B cell (primary cell): ENCODE measurements at regions not wholly inside any gene's neighbourhood (a gene's known extent, or its start where the extent isn't known, plus 50 kb on each side); places are given as distances from the start of the nearest gene placed in this dataset.

ENCODE experiments used
- ATAC-seq: fragments of 200-7000 bp; cut with Tn5 transposase; one replicate; pipeline ENCODE4 v1.10.0; 2021; ENCODE audit warnings: low read depth, mild to moderate bottlenecking, moderate number of reproducible peaks, moderate library complexity
- CTCF ChIA-PET: fragments of 350-600 bp; sonication (Branson Sonifier 250); formaldehyde crosslinking; loops from one replicate; lab custom pipeline; 2021; ENCODE audit warnings: antibody characterized with exemption, inconsistent platforms; lab: Charles Lee
- POLR2A ChIA-PET: fragments of 350-600 bp; sonication (Branson Sonifier 250); formaldehyde crosslinking; loops from one replicate; lab custom pipeline; 2021; ENCODE audit warnings: antibody characterized with exemption; lab: Charles Lee
- DNase-seq: peaks from one replicate; pipeline ENCODE4 v3.0.0; 2013
- H2AFZ ChIP-seq: 2 replicates; pipeline ENCODE4 v1.6.1; 2012; ENCODE audit warnings: mild to moderate bottlenecking, low read depth, low read length; ENCODE audit not compliant: insufficient read depth, poor library complexity, severe bottlenecking
- H3K27ac ChIP-seq, 2 donors: 1 replicate in 1 of 2; 2 replicates in 1 of 2; pipeline ENCODE4 v1.5.1; 2012 to 2013; ENCODE audit warnings: low read length in 2 of 2, mild to moderate bottlenecking in 2 of 2, moderate library complexity in 1 of 2
- H3K27me3 ChIP-seq, 4 experiments: fragments of 200-600 bp in 1 of 4; sonication (generic) in 1 of 4; replicated peaks in 1 of 4; 1 replicate in 2 of 4; 2 replicates in 2 of 4; pipeline versions ENCODE4 v1.6.1 to v1.7.0; 2013 to 2016; ENCODE audit warnings: low read length in 3 of 4, mild to moderate bottlenecking in 2 of 4, mixed read lengths in 1 of 4, moderate library complexity in 1 of 4; ENCODE audit not compliant: insufficient read depth in 4 of 4, control insufficient read depth in 3 of 4; ENCODE audit errors: control extremely low read depth in 1 of 4
- H3K36me3 ChIP-seq, 2 experiments: replicated peaks in 1 of 2; 1 replicate in 1 of 2; 2 replicates in 1 of 2; pipeline versions ENCODE4 v1.6.1 to v1.7.1; 2013; ENCODE audit warnings: low read length in 1 of 2; ENCODE audit not compliant: insufficient read depth in 2 of 2, control insufficient read depth in 1 of 2; ENCODE audit errors: control extremely low read depth in 1 of 2, extremely low read depth in 1 of 2
- H3K4me1 ChIP-seq, 2 donors: fragments of 200-600 bp in 1 of 2; sonication (generic) in 1 of 2; 1 replicate in 1 of 2; 2 replicates in 1 of 2; pipeline versions ENCODE4 v1.5.1 to v1.6.1; 2013 to 2017; ENCODE audit warnings: low read length in 2 of 2; ENCODE audit not compliant: control insufficient read depth in 2 of 2, insufficient read depth in 2 of 2
- H3K4me2 ChIP-seq: replicated peaks from 2 replicates; pipeline ENCODE3; 2012; ENCODE audit warnings: mild to moderate bottlenecking, low read depth, low read length; ENCODE audit not compliant: poor library complexity, severe bottlenecking
- H3K4me3 ChIP-seq, 5 experiments: fragments of 200-600 bp in 1 of 5; sonication (generic) in 1 of 5; 1 replicate in 3 of 5; 2 replicates in 2 of 5; pipeline versions ENCODE4 v1.5.1 to v1.7.0; 2011 to 2016; ENCODE audit warnings: low read length in 4 of 5, mild to moderate bottlenecking in 4 of 5, low read depth in 2 of 5, control low read depth in 1 of 5, moderate library complexity in 1 of 5; ENCODE audit not compliant: insufficient read depth in 1 of 5; ENCODE audit errors: control extremely low read depth in 1 of 5, extremely low read depth in 1 of 5
- H3K79me2 ChIP-seq: fragments of 200-600 bp; sonication (generic); one replicate; pipeline ENCODE4 v1.6.0; 2016; ENCODE audit warnings: low read length; ENCODE audit not compliant: control insufficient read depth, insufficient read depth
- H3K9ac ChIP-seq: fragments of 200-600 bp; sonication (generic); 2 replicates; pipeline ENCODE4 v1.6.1; 2017; ENCODE audit warnings: mild to moderate bottlenecking, low read length, moderate library complexity
- H3K9me3 ChIP-seq, 3 donors: one replicate each; pipeline versions ENCODE4 v1.6.1 to v1.7.1; 2013; ENCODE audit warnings: low read length in 2 of 3; ENCODE audit not compliant: control insufficient read depth in 2 of 3, insufficient read depth in 1 of 3; ENCODE audit errors: control extremely low read depth in 1 of 3
- H4K20me1 ChIP-seq: 2 replicates; pipeline ENCODE4 v1.6.0; 2012; ENCODE audit warnings: mild to moderate bottlenecking, low read length; ENCODE audit not compliant: insufficient read depth, control insufficient read depth, poor library complexity, severe bottlenecking
- H3K27ac Mint-ChIP-seq: one replicate; pipeline ENCODE4 v1.8.0; 2021; ENCODE audit warnings: mixed read lengths
- H3K27me3 Mint-ChIP-seq: one replicate; pipeline ENCODE4 v1.8.0; 2021; ENCODE audit warnings: mixed read lengths
- H3K4me1 Mint-ChIP-seq: one replicate; pipeline ENCODE4 v1.8.0; 2021; ENCODE audit warnings: mixed read lengths
- H3K4me3 Mint-ChIP-seq: one replicate; pipeline ENCODE4 v1.8.0; 2021; ENCODE audit warnings: mixed read lengths
- H3K9me3 Mint-ChIP-seq: one replicate; pipeline ENCODE4 v1.8.0; 2022; ENCODE audit warnings: mixed read lengths; ENCODE audit not compliant: insufficient read depth
- CTCF ChIP-seq: fragments of 200-600 bp; IDR thresholded peaks from one replicate; pipeline ENCODE4 v1.8.0; 2022; ENCODE audit warnings: antibody characterized with exemption, mild to moderate bottlenecking
- EZH2 ChIP-seq: IDR thresholded peaks from 2 replicates; pipeline ENCODE4 v1.6.1; 2012; ENCODE audit warnings: borderline replicate concordance, low read depth, mild to moderate bottlenecking, moderate library complexity, low read length; ENCODE audit not compliant: insufficient read depth, poor library complexity, severe bottlenecking
- WGBS: methylation state at CpG from one replicate; pipeline ENCODE4 v1.1.5; 2013; ENCODE audit warnings: missing lambda C conversion rate; ENCODE audit not compliant: insufficient coverage; 5-methylcytosine and 5-hydroxymethylcytosine counted together
- intact Hi-C: fragments of 100-400 bp; cut with micrococcal nuclease; formaldehyde crosslinking; loops from one replicate; pipeline ENCODE4 v1.10.0; 2022

- no peak overlapping the region for H3K4me3 Mint-ChIP-seq
- ChIA-PET POLR2A (no interaction called here), CTCF (no interaction called here)
- no peak overlapping the region for H3K4me3 ChIP-seq
- DNase-seq, result no peak
- no peak overlapping the region for H2AFZ ChIP-seq
- H3K9ac ChIP-seq, result no peak overlapping the region
- H3K4me2 ChIP-seq, result no peak overlapping the region
- no peaks in the 10 kb centered on the region for H4K20me1 ChIP-seq
- no peaks in the 10 kb centered on the region for H3K4me1 Mint-ChIP-seq
- 70% methylated on average over 4 of the region's 4 CpGs for WGBS
- intact Hi-C loops, result no loop called here
- no peaks in the 10 kb centered on the region for H3K9me3 Mint-ChIP-seq
- H3K36me3 ChIP-seq, result no peaks in the 10 kb centered on the region
- no peak overlapping the region for H3K27ac ChIP-seq
- H3K27ac Mint-ChIP-seq, result no peak overlapping the region
- no peak for TF ChIP-seq CTCF
- no peak for TF ChIP-seq EZH2
- H3K27me3 ChIP-seq, result no peaks in the 10 kb centered on the region
- H3K27me3 Mint-ChIP-seq, result peaks cover 7% of the 10 kb centered on the region
- ATAC-seq, result no peak
- H3K79me2 ChIP-seq, result no peaks in the 10 kb centered on the region
- no peaks in the 10 kb centered on the region for H3K4me1 ChIP-seq
- no peaks in the 10 kb centered on the region for H3K9me3 ChIP-seq
Measured at GRCh38 chr1:114227059-114227458, 73.4 kb upstream of the SYT6 start.

GRCh38 chr1:114224196-114224907 is 70.7 kb upstream of the SYT6 start:
- Histone ChIP-seq H3K4me1 (no peaks in the 10 kb centered on the region), H2AFZ (no peak overlapping the region), H3K9me3 (no peaks in the 10 kb centered on the region), H3K4me2 (no peak overlapping the region), H3K36me3 (no peaks in the 10 kb centered on the region), H3K27me3 (no peaks in the 10 kb centered on the region), H4K20me1 (no peaks in the 10 kb centered on the region), H3K79me2 (no peaks in the 10 kb centered on the region), H3K27ac (no peak overlapping the region), H3K9ac (no peak overlapping the region), H3K4me3 (no peak overlapping the region)
- no peak for TF ChIP-seq EZH2
- ChIA-PET CTCF (no interaction called here), POLR2A (no interaction called here)
- WGBS, result 94% methylated on average over 3 of the region's 7 CpGs
- H3K9me3 Mint-ChIP-seq, result no peaks in the 10 kb centered on the region
- no peak for ATAC-seq
- H3K4me1 Mint-ChIP-seq, result no peaks in the 10 kb centered on the region
- no peak overlapping the region for H3K27ac Mint-ChIP-seq
- intact Hi-C loops, result no loop called here
- DNase-seq, result no peak
- no peak overlapping the region for H3K4me3 Mint-ChIP-seq
- H3K27me3 Mint-ChIP-seq, result peaks cover 7% of the 10 kb centered on the region
